ENCODE measurements at regions not wholly inside any gene's neighbourhood (a gene's known extent, or its start where the extent isn't known, plus 50 kb on each side); places are given as distances from the start of the nearest gene placed in this dataset.

GRCh38 chr5:88518131-88519016, 249.7 kb upstream of the TMEM161B start:
- TF ChIP-seq CTCF (IDR thresholded peaks at IDR 0.05; ENCODE audit: poor library complexity, severe bottlenecking) (no peak), EZH2 (IDR thresholded peaks at IDR 0.05; ENCODE audit: borderline replicate concordance, insufficient read depth, low read length, poor library complexity, severe bottlenecking) (no peak), SMC3 (conservative IDR thresholded peaks at IDR 0.05; ENCODE audit: poor library complexity) (no peak)

Measured in neural cell (in vitro differentiated cells).